ENCODE measurements at regions not wholly inside any gene's neighbourhood (a gene's known extent, or its start where the extent isn't known, plus 50 kb on each side); places are given as distances from the start of the nearest gene placed in this dataset.

DNA sequence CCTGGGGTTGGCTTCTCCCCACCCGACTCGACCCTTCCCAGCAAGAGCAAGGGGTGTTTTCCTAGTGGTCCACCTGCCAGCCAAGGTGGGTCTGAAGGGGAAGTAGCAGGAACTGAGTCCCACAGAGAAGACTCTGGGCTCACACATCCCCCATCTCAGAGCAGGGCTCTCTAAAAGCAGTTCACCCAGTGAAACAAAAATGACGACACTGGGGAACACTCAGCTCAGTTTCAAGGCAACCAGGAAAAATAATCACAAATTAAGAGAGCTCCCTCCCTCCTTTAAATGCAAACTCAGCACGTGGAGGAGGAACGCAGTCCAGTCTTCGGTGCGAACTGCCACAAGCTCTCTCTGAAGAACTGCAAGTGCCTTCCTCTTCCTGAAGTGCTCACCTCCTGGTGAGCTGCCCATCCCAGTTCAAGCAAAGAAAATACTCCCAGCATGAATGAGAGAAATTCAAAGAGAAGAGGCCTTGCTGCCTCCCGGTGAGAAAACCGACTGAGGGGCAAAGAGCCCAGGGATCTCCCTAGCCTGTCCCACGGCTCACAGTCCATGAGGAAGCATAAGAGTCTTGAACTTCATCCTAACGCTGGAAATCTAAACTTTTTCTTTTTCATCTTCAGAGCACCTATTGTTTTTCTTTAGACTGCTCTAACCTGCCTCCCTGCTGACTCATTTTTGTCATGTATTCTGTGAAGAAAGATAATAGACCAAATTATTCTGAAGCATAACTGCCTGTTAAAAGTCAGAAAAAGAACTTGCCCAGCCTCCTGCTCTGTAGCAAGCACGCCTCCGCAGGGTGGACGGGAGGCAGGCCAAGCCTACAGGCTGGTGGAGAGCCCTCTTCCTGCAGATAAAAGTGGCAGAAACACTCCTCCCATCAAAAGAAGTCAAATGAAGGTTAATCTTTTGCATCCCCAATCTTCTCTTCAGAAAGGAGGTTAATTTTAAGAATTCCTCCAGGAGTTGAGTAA lies 281.4 kb downstream of the HHIPL2 start:
- no peak for TF ChIP-seq ZNF302 (tag by site-specific recombination; IDR thresholded peaks at IDR 0.05; ENCODE audit: low read depth)
- TF ChIP-seq, protein P1, sequence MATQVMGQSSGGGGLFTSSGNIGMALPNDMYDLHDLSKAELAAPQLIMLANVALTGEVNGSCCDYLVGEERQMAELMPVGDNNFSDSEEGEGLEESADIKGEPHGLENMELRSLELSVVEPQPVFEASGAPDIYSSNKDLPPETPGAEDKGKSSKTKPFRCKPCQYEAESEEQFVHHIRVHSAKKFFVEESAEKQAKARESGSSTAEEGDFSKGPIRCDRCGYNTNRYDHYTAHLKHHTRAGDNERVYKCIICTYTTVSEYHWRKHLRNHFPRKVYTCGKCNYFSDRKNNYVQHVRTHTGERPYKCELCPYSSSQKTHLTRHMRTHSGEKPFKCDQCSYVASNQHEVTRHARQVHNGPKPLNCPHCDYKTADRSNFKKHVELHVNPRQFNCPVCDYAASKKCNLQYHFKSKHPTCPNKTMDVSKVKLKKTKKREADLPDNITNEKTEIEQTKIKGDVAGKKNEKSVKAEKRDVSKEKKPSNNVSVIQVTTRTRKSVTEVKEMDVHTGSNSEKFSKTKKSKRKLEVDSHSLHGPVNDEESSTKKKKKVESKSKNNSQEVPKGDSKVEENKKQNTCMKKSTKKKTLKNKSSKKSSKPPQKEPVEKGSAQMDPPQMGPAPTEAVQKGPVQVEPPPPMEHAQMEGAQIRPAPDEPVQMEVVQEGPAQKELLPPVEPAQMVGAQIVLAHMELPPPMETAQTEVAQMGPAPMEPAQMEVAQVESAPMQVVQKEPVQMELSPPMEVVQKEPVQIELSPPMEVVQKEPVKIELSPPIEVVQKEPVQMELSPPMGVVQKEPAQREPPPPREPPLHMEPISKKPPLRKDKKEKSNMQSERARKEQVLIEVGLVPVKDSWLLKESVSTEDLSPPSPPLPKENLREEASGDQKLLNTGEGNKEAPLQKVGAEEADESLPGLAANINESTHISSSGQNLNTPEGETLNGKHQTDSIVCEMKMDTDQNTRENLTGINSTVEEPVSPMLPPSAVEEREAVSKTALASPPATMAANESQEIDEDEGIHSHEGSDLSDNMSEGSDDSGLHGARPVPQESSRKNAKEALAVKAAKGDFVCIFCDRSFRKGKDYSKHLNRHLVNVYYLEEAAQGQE (tag by site-specific recombination; IDR thresholded peaks at IDR 0.05): no peak
- TF ChIP-seq, protein P2, sequence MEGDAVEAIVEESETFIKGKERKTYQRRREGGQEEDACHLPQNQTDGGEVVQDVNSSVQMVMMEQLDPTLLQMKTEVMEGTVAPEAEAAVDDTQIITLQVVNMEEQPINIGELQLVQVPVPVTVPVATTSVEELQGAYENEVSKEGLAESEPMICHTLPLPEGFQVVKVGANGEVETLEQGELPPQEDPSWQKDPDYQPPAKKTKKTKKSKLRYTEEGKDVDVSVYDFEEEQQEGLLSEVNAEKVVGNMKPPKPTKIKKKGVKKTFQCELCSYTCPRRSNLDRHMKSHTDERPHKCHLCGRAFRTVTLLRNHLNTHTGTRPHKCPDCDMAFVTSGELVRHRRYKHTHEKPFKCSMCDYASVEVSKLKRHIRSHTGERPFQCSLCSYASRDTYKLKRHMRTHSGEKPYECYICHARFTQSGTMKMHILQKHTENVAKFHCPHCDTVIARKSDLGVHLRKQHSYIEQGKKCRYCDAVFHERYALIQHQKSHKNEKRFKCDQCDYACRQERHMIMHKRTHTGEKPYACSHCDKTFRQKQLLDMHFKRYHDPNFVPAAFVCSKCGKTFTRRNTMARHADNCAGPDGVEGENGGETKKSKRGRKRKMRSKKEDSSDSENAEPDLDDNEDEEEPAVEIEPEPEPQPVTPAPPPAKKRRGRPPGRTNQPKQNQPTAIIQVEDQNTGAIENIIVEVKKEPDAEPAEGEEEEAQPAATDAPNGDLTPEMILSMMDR (tag by site-specific recombination; IDR thresholded peaks at IDR 0.05): no peak
- TF ChIP-seq ZNF610 (tag by site-specific recombination; IDR thresholded peaks at IDR 0.05; ENCODE audit: borderline replicate concordance): no peak
- TF ChIP-seq, protein P3, sequence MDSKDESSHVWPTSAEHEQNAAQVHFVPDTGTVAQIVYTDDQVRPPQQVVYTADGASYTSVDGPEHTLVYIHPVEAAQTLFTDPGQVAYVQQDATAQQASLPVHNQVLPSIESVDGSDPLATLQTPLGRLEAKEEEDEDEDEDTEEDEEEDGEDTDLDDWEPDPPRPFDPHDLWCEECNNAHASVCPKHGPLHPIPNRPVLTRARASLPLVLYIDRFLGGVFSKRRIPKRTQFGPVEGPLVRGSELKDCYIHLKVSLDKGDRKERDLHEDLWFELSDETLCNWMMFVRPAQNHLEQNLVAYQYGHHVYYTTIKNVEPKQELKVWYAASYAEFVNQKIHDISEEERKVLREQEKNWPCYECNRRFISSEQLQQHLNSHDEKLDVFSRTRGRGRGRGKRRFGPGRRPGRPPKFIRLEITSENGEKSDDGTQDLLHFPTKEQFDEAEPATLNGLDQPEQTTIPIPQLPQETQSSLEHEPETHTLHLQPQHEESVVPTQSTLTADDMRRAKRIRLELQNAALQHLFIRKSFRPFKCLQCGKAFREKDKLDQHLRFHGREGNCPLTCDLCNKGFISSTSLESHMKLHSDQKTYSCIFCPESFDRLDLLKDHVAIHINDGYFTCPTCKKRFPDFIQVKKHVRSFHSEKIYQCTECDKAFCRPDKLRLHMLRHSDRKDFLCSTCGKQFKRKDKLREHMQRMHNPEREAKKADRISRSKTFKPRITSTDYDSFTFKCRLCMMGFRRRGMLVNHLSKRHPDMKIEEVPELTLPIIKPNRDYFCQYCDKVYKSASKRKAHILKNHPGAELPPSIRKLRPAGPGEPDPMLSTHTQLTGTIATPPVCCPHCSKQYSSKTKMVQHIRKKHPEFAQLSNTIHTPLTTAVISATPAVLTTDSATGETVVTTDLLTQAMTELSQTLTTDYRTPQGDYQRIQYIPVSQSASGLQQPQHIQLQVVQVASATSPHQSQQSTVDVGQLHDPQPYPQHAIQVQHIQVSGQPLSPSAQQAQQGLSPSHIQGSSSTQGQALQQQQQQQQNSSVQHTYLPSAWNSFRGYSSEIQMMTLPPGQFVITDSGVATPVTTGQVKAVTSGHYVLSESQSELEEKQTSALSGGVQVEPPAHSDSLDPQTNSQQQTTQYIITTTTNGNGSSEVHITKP (tag by site-specific recombination; IDR thresholded peaks at IDR 0.05): no peak
- no peak for TF ChIP-seq ZNF138 (tag by site-specific recombination; IDR thresholded peaks at IDR 0.05; ENCODE audit: borderline replicate concordance)
- TF ChIP-seq, protein P4, sequence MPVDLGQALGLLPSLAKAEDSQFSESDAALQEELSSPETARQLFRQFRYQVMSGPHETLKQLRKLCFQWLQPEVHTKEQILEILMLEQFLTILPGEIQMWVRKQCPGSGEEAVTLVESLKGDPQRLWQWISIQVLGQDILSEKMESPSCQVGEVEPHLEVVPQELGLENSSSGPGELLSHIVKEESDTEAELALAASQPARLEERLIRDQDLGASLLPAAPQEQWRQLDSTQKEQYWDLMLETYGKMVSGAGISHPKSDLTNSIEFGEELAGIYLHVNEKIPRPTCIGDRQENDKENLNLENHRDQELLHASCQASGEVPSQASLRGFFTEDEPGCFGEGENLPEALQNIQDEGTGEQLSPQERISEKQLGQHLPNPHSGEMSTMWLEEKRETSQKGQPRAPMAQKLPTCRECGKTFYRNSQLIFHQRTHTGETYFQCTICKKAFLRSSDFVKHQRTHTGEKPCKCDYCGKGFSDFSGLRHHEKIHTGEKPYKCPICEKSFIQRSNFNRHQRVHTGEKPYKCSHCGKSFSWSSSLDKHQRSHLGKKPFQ (tag by site-specific recombination; IDR thresholded peaks at IDR 0.05): 0 out of 2 replicates have a peak, but pooled peaks have one; percentile 29
- TF ChIP-seq, protein P5, sequence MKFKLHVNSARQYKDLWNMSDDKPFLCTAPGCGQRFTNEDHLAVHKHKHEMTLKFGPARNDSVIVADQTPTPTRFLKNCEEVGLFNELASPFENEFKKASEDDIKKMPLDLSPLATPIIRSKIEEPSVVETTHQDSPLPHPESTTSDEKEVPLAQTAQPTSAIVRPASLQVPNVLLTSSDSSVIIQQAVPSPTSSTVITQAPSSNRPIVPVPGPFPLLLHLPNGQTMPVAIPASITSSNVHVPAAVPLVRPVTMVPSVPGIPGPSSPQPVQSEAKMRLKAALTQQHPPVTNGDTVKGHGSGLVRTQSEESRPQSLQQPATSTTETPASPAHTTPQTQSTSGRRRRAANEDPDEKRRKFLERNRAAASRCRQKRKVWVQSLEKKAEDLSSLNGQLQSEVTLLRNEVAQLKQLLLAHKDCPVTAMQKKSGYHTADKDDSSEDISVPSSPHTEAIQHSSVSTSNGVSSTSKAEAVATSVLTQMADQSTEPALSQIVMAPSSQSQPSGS (tag by site-specific recombination; IDR thresholded peaks at IDR 0.05; ENCODE audit: low read depth): no peak
- TF ChIP-seq, protein P6, sequence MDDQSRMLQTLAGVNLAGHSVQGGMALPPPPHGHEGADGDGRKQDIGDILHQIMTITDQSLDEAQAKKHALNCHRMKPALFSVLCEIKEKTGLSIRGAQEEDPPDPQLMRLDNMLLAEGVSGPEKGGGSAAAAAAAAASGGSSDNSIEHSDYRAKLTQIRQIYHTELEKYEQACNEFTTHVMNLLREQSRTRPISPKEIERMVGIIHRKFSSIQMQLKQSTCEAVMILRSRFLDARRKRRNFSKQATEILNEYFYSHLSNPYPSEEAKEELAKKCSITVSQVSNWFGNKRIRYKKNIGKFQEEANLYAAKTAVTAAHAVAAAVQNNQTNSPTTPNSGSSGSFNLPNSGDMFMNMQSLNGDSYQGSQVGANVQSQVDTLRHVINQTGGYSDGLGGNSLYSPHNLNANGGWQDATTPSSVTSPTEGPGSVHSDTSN (CRISPR knock-in tag; IDR thresholded peaks at IDR 0.05): no peak
- TF ChIP-seq ZNF37A (tag by site-specific recombination; IDR thresholded peaks at IDR 0.05): no peak
- no peak for TF ChIP-seq ZBTB21 (tag by site-specific recombination; IDR thresholded peaks at IDR 0.05)

Data from HEK293 (cell line).